K562 (cell line): ENCODE measurements at regions not wholly inside any gene's neighbourhood (a gene's known extent, or its start where the extent isn't known, plus 50 kb on each side); places are given as distances from the start of the nearest gene placed in this dataset.

ENCODE experiments used
- ATAC-seq: fragments of 200-7000 bp; cut with Tn5 transposase; 3 replicates; pipeline ENCODE4 v1.9.1; 2020; ENCODE audit warnings: moderate library complexity
- BruUV-seq: library from RNA; stranded (reverse); fragments of 400-500 nt; replicated peaks from 2 replicates; lab custom pipeline; 2021; lab: Mats Ljungman, UMichigan
- CTCF ChIA-PET: fragments of 300-600 bp; formaldehyde crosslinking; extraction: SDS; loops from one replicate; lab custom pipeline; 2021; ENCODE audit warnings: low intra/inter-chr PET ratio; lab: Yijun Ruan, JAX
- POLR2A ChIA-PET: fragments of 300-600, 350-650 bp; sonication (Branson Sonifier 250); formaldehyde crosslinking; extraction: SDS; loops from one replicate; lab custom pipeline; 2021; ENCODE audit warnings: antibody characterized with exemption, inconsistent platforms; lab: Yijun Ruan, JAX
- DNase-seq, 4 experiments: peaks; one replicate each; pipeline versions ENCODE4 v3.0.0 to v3.0.0-alpha.2; 2011 to 2018; ENCODE audit warnings: low spot score in 3 of 4, mixed read lengths in 3 of 4; ENCODE audit errors: extremely low read depth in 1 of 4
- FAIRE-seq: peaks from 2 replicates; lab custom pipeline; 2011; peaks lifted over from hg19 to GRCh38; lab: Jason Lieb, UNC
- H2AFZ ChIP-seq: 2 replicates; pipeline ENCODE4 v1.6.0; 2011; ENCODE audit warnings: low read depth, low read length, control low read depth, inconsistent platforms
- H3K27ac ChIP-seq: fragments of 200-600 bp; 3 replicates; pipeline ENCODE4 v1.8.0; 2011; ENCODE audit warnings: low read depth, mild to moderate bottlenecking, control low read depth, inconsistent platforms, low read length, moderate library complexity, mixed read lengths; ENCODE audit errors: extremely low read depth
- H3K27me3 ChIP-seq, 2 experiments: fragments of 300-600 bp in 1 of 2; 2 replicates in 1 of 2; 3 replicates in 1 of 2; pipeline versions ENCODE4 v1.6.0 to v1.8.0; 2011; ENCODE audit warnings: inconsistent platforms in 2 of 2, low read length in 2 of 2, mild to moderate bottlenecking in 1 of 2, mixed read lengths in 1 of 2, moderate library complexity in 1 of 2; ENCODE audit not compliant: control insufficient read depth in 2 of 2, insufficient read depth in 2 of 2
- H3K36me3 ChIP-seq: fragments of 300-600 bp; 3 replicates; pipeline ENCODE4 v1.8.0; 2011; ENCODE audit warnings: mild to moderate bottlenecking, low read length, inconsistent platforms; ENCODE audit not compliant: control insufficient read depth, insufficient read depth
- H3K4me1 ChIP-seq, 2 experiments: fragments of 200-600 bp in 1 of 2; replicated peaks in 1 of 2; 2 replicates in 1 of 2; 3 replicates in 1 of 2; pipeline versions ENCODE4 v1.5.1 to v1.8.0; 2011; ENCODE audit warnings: inconsistent platforms in 2 of 2, low read length in 2 of 2, mild to moderate bottlenecking in 1 of 2, mixed read lengths in 1 of 2, moderate library complexity in 1 of 2; ENCODE audit not compliant: control insufficient read depth in 2 of 2, insufficient read depth in 2 of 2
- H3K4me2 ChIP-seq: 2 replicates; pipeline ENCODE4 v1.6.1; 2011; ENCODE audit warnings: low read length, control low read depth, inconsistent platforms, mixed read lengths; ENCODE audit not compliant: insufficient read depth
- H3K4me3 ChIP-seq: fragments of 200-600 bp; sonication (generic), shearing (Covaris generic); 2 replicates; pipeline ENCODE4 v1.5.1; 2016; ENCODE audit warnings: control low read depth, inconsistent platforms
- H3K79me2 ChIP-seq: fragments of 200-600 bp; 3 replicates; pipeline ENCODE4 v1.8.0; 2011; ENCODE audit warnings: low read length, inconsistent platforms; ENCODE audit not compliant: control insufficient read depth, insufficient read depth
- H3K9ac ChIP-seq, 2 experiments: 2 replicates each; pipeline versions ENCODE4 v1.6.0 to v1.6.1; 2011; ENCODE audit warnings: low read depth in 2 of 2, low read length in 2 of 2, control low read depth in 1 of 2, inconsistent platforms in 1 of 2, mild to moderate bottlenecking in 1 of 2, mixed read lengths in 1 of 2; ENCODE audit not compliant: insufficient read depth in 1 of 2
- H3K9me1 ChIP-seq: one replicate; pipeline ENCODE4 v1.6.0; 2011; ENCODE audit warnings: inconsistent platforms, mild to moderate bottlenecking, low read length, moderate library complexity; ENCODE audit not compliant: control insufficient read depth, insufficient read depth
- H3K9me3 ChIP-seq: replicated peaks from 2 replicates; pipeline ENCODE4 v1.5.1; 2011; ENCODE audit warnings: low read depth, low read length, inconsistent platforms; ENCODE audit not compliant: control insufficient read depth, insufficient read depth
- H4K20me1 ChIP-seq: replicated peaks from 2 replicates; pipeline ENCODE4 v1.6.1; 2011; ENCODE audit warnings: low read length, inconsistent platforms, mixed read lengths; ENCODE audit not compliant: control insufficient read depth, insufficient read depth
- CEBPG ChIP-seq, 3 experiments: fragments of 200-800 bp in 1 of 3; sonication (Bioruptor generic) in 1 of 3; sonication (generic) in 1 of 3; formaldehyde crosslinking in 1 of 3; IDR thresholded peaks in 2 of 3; conservative IDR thresholded peaks in 1 of 3; 2 replicates each; pipeline versions ENCODE4 v1.6.1 to v1.8.0; 2016 to 2022; ENCODE audit warnings: missing compliant biosample characterization in 2 of 3, missing genetic modification characterization in 2 of 3, mild to moderate bottlenecking in 1 of 3, missing genetic modification reagents in 1 of 3
- E2F3 ChIP-seq: fragments of 250-450 bp; sonication (Bioruptor Pico); IDR thresholded peaks from 2 replicates; pipeline ENCODE4 v1.4.0; 2020; ENCODE audit warnings: mild to moderate bottlenecking
- E2F8 ChIP-seq: fragments of 450-650 bp; IDR thresholded peaks from 2 replicates; pipeline ENCODE4 v1.7.1; 2018; ENCODE audit warnings: mild to moderate bottlenecking, low read depth; ENCODE audit not compliant: partially characterized antibody
- FOSL1 ChIP-seq: fragments of 200-800 bp; sonication (Bioruptor generic); conservative IDR thresholded peaks from 2 replicates; pipeline ENCODE4 v1.6.1; 2016; ENCODE audit warnings: missing genetic modification characterization, missing compliant biosample characterization
- ILF3 ChIP-seq: fragments of 450-650 bp; IDR thresholded peaks from 2 replicates; pipeline ENCODE4 v1.6.1; 2018; ENCODE audit warnings: antibody characterized with exemption, mild to moderate bottlenecking, moderate library complexity, borderline replicate concordance
- KDM1A ChIP-seq, 2 experiments: fragments of 450-650 bp; IDR thresholded peaks; 2 replicates each; pipeline ENCODE4 v1.6.1; 2016; ENCODE audit warnings: mild to moderate bottlenecking in 2 of 2
- NFXL1 ChIP-seq: fragments of 450-650 bp; formaldehyde crosslinking; IDR thresholded peaks from 2 replicates; pipeline ENCODE4 v1.4.0; 2021; ENCODE audit warnings: mild to moderate bottlenecking
- RBM14 ChIP-seq: fragments of 200-400 bp; formaldehyde crosslinking; IDR thresholded peaks from 2 replicates; pipeline ENCODE4 v1.6.1; 2018; ENCODE audit warnings: low read depth, mild to moderate bottlenecking, low read length, moderate library complexity, borderline replicate concordance; ENCODE audit not compliant: insufficient read depth
- SPI1 ChIP-seq: IDR thresholded peaks from 2 replicates; pipeline ENCODE4 v1.6.1; 2011; ENCODE audit warnings: low read depth, low read length, control low read depth, borderline replicate concordance
- ZNF561 ChIP-seq: fragments of 450-650 bp; formaldehyde crosslinking; conservative IDR thresholded peaks from 2 replicates; pipeline ENCODE4 v1.4.0; 2020; ENCODE audit warnings: mild to moderate bottlenecking, moderate library complexity
- WGBS: fragments of 100-300 bp; shearing (Covaris generic); methylation state at CpG from one replicate; pipeline ENCODE4 v1.1.6; 2016; ENCODE audit warnings: low coverage, mixed read lengths; ENCODE audit not compliant: insufficient coverage; ENCODE audit errors: missing lambda C conversion rate; 5-methylcytosine and 5-hydroxymethylcytosine counted together
- in situ Hi-C: fragments of 300-500 bp; cut with MboI; formaldehyde crosslinking; loops from 4 replicates; pipeline ENCODE4 v1.15.0; 2018; ENCODE audit warnings: inconsistent platforms, mixed read lengths
- intact Hi-C: fragments of 100-400 bp; cut with micrococcal nuclease; formaldehyde crosslinking; loops from 2 replicates; pipeline ENCODE4 v1.14.2; 2022

GRCh38 chr13:97133554-97133953 lies 88.6 kb upstream of the MBNL2 start:
- CTCF ChIA-PET: no interaction called here
- BruUV-seq: no TSS peak
- Histone ChIP-seq H3K36me3 (no peaks in the 10 kb centered on the region), H3K4me3 (no peak overlapping the region), H3K9me3 (no peaks in the 10 kb centered on the region), H3K27me3 (no peaks in the 10 kb centered on the region), H3K79me2 (no peaks in the 10 kb centered on the region), H3K9ac (no peak overlapping the region), H3K4me2 (no peak overlapping the region), H3K27ac (no peak overlapping the region), H3K9me1 (no peaks in the 10 kb centered on the region), H2AFZ (no peak overlapping the region), H4K20me1 (no peaks in the 10 kb centered on the region), H3K4me1 (peaks cover 0 to 9% of the 10 kb centered on the region in 2 experiments; a peak in 2 of 5 replicates)
- DNase-seq: no peak
- in situ Hi-C loops: no loop called here
- ATAC-seq: no peak
- FAIRE-seq: no peak
- intact Hi-C loops: no loop called here
- no peak for TF ChIP-seq ZNF561
- TF ChIP-seq E2F8: no peak
- no peak for TF ChIP-seq RBM14
- TF ChIP-seq CEBPG (CRISPR knock-in tag; IDR thresholded peaks at IDR 0.05): no peak
- no peak for TF ChIP-seq CEBPG (tag; conservative IDR thresholded peaks at IDR 0.05 in 1 of 2, IDR thresholded peaks at IDR 0.05 in 1 of 2)
- TF ChIP-seq FOSL1 (tag): no peak
- TF ChIP-seq E2F3 (CRISPR knock-in tag): no peak
- no peak for TF ChIP-seq SPI1
- TF ChIP-seq KDM1A (IDR thresholded peaks at IDR 0.05): no peak
- TF ChIP-seq NFXL1 (CRISPR knock-in tag): no peak
- no peak for TF ChIP-seq ILF3
- 14% methylated on average over 3 of the region's 3 CpGs for WGBS
- POLR2A ChIA-PET: no interaction called here
